ENCODE measurements at regions not wholly inside any gene's neighbourhood (a gene's known extent, or its start where the extent isn't known, plus 50 kb on each side); places are given as distances from the start of the nearest gene placed in this dataset.

- Histone ChIP-seq H3K36me3 (ENCODE audit: control insufficient read depth, insufficient read depth, low read length) (no peaks in the 10 kb centered on the region), H3K27me3 (ENCODE audit: control insufficient read depth, insufficient read depth, low read length) (no peaks in the 10 kb centered on the region), H3K4me3 (ENCODE audit: low read depth, low read length) (no peak overlapping the region)
- DNase-seq (ENCODE audit: low read depth) (no peak), FAIRE-seq (no peak)
- TF ChIP-seq CTCF (IDR thresholded peaks at IDR 0.05; ENCODE audit: insufficient read depth, low read length, severe bottlenecking): no peak
Measured at GRCh38 chr16:62929593-62929992, 893.4 kb upstream of the CDH8 start.

- no peaks in the 10 kb centered on the region for H3K36me3 ChIP-seq (ENCODE audit: control insufficient read depth, insufficient read depth, low read length)
- no peak for FAIRE-seq
- no peaks in the 10 kb centered on the region for H3K27me3 ChIP-seq (ENCODE audit: control insufficient read depth, insufficient read depth, low read length)
- no peak for DNase-seq (ENCODE audit: low read depth)
- no peak for TF ChIP-seq CTCF (IDR thresholded peaks at IDR 0.05; ENCODE audit: insufficient read depth, low read length, severe bottlenecking)
- H3K4me3 ChIP-seq (ENCODE audit: low read depth, low read length): no peak overlapping the region
Measured at GRCh38 chr16:62927122-62927521, 890.9 kb upstream of the CDH8 start.

- H3K4me3 ChIP-seq (ENCODE audit: low read depth, low read length): no peak overlapping the region
- DNase-seq (ENCODE audit: low read depth) (no peak), FAIRE-seq (no peak)
- no peaks in the 10 kb centered on the region for H3K27me3 ChIP-seq (ENCODE audit: control insufficient read depth, insufficient read depth, low read length)
- H3K36me3 ChIP-seq (ENCODE audit: control insufficient read depth, insufficient read depth, low read length): no peaks in the 10 kb centered on the region
- TF ChIP-seq CTCF (IDR thresholded peaks at IDR 0.05; ENCODE audit: insufficient read depth, low read length, severe bottlenecking): no peak
Measured at GRCh38 chr16:62926121-62926801, 890.0 kb upstream of the CDH8 start.

GRCh38 chr16:62921904-62922303 lies 885.7 kb upstream of the CDH8 start:
- no peak for DNase-seq (ENCODE audit: low read depth)
- FAIRE-seq: no peak
- TF ChIP-seq CTCF (IDR thresholded peaks at IDR 0.05; ENCODE audit: insufficient read depth, low read length, severe bottlenecking): no peak
- no peaks in the 10 kb centered on the region for H3K27me3 ChIP-seq (ENCODE audit: control insufficient read depth, insufficient read depth, low read length)
- H3K4me3 ChIP-seq (ENCODE audit: low read depth, low read length): no peak overlapping the region
- H3K36me3 ChIP-seq (ENCODE audit: control insufficient read depth, insufficient read depth, low read length): no peaks in the 10 kb centered on the region

GRCh38 chr16:62913924-62914323 lies 877.7 kb upstream of the CDH8 start:
- DNase-seq (ENCODE audit: low read depth): no peak
- no peak for FAIRE-seq
- TF ChIP-seq CTCF (IDR thresholded peaks at IDR 0.05; ENCODE audit: insufficient read depth, low read length, severe bottlenecking): no peak
- Histone ChIP-seq H3K36me3 (ENCODE audit: control insufficient read depth, insufficient read depth, low read length) (no peaks in the 10 kb centered on the region), H3K27me3 (ENCODE audit: control insufficient read depth, insufficient read depth, low read length) (no peaks in the 10 kb centered on the region), H3K4me3 (ENCODE audit: low read depth, low read length) (no peak overlapping the region)

- no peaks in the 10 kb centered on the region for H3K27me3 ChIP-seq (ENCODE audit: control insufficient read depth, insufficient read depth, low read length)
- DNase-seq (ENCODE audit: low read depth): no peak
- no peaks in the 10 kb centered on the region for H3K36me3 ChIP-seq (ENCODE audit: control insufficient read depth, insufficient read depth, low read length)
- TF ChIP-seq CTCF (IDR thresholded peaks at IDR 0.05; ENCODE audit: insufficient read depth, low read length, severe bottlenecking): no peak
- FAIRE-seq: no peak
- no peak overlapping the region for H3K4me3 ChIP-seq (ENCODE audit: low read depth, low read length)
Measured at GRCh38 chr16:62913333-62913732, 877.1 kb upstream of the CDH8 start.

Data from bronchial epithelial cell (primary cell).